NCI-H2107 treated with DMSO at 0.1 percent for 48 hours (cell line): ENCODE measurements at regions not wholly inside any gene's neighbourhood (a gene's known extent, or its start where the extent isn't known, plus 50 kb on each side); places are given as distances from the start of the nearest gene placed in this dataset.

Experiments
- DNase-seq: peaks from one replicate; lab custom pipeline; 2025; ENCODE audit not compliant: unreplicated experiment; lab: John Stamatoyannopoulos, UW

GRCh38 chr2:60168247-60168646, 385.2 kb downstream of the BCL11A start:
- no peak for DNase-seq

GRCh38 chr2:60167089-60167488, 386.4 kb downstream of the BCL11A start:
- no peak for DNase-seq

GRCh38 chr2:60163691-60164090, 389.8 kb downstream of the BCL11A start:
- no peak for DNase-seq

GRCh38 chr2:60159519-60159918, 393.9 kb downstream of the BCL11A start:
- DNase-seq, result no peak

- DNase-seq, result no peak
These were observed 395.2 kb downstream of the BCL11A start for GRCh38 chr2:60158262-60158661.

- DNase-seq, result no peak
These were observed 396.2 kb downstream of the BCL11A start for GRCh38 chr2:60157283-60157682.

- no peak for DNase-seq
These were observed 399.3 kb downstream of the BCL11A start for GRCh38 chr2:60154142-60154541.

GRCh38 chr2:60152226-60152833, 401.1 kb downstream of the BCL11A start:
- DNase-seq, result no peak

- DNase-seq, result no peak
These were observed 404.3 kb downstream of the BCL11A start for GRCh38 chr2:60149176-60149575.

GRCh38 chr2:60148716-60149115, 404.7 kb downstream of the BCL11A start:
- no peak for DNase-seq

GRCh38 chr2:60140185-60140584, 413.3 kb downstream of the BCL11A start:
- no peak for DNase-seq

GRCh38 chr2:60136913-60137312, 416.5 kb downstream of the BCL11A start:
- no peak for DNase-seq

GRCh38 chr2:60127191-60127590, 426.3 kb downstream of the BCL11A start:
- no peak for DNase-seq

GRCh38 chr2:60125611-60126426, 427.6 kb downstream of the BCL11A start:
- no peak for DNase-seq

- no peak for DNase-seq
These were observed 433.7 kb downstream of the BCL11A start for GRCh38 chr2:60119778-60120177.

- no peak for DNase-seq
These were observed 434.5 kb downstream of the BCL11A start for GRCh38 chr2:60118917-60119316.

GRCh38 chr2:60118061-60118460, 435.4 kb downstream of the BCL11A start:
- no peak for DNase-seq

GRCh38 chr2:60116161-60116875, 437.1 kb downstream of the BCL11A start:
- no peak for DNase-seq

- DNase-seq, result no peak
These were observed 443.7 kb downstream of the BCL11A start for GRCh38 chr2:60109744-60110143.

- DNase-seq, result no peak
These were observed 446.5 kb downstream of the BCL11A start for GRCh38 chr2:60106836-60107529.

- DNase-seq, result no peak
These were observed 447.5 kb downstream of the BCL11A start for GRCh38 chr2:60105906-60106305.
